ENCODE measurements at regions not wholly inside any gene's neighbourhood (a gene's known extent, or its start where the extent isn't known, plus 50 kb on each side); places are given as distances from the start of the nearest gene placed in this dataset.

DNA sequence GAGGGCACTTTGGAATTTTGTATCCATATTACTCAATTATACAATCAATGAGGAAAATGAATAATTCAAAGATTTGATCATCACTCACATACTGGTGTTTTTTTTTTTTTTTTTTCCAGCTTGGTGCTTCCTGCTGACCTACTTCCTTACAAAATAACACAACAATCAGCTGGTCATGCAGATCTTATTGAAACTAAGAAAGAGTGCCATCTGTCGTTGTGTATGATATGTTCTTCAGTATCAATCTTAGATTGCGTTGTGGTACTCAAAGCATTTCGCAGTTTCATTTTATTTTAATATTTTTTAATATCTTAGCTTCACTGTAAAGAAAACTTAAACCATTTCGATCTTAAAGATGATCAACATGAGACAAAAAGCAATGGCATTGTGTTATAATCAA, 155.6 kb downstream of the OGFRL1 start:
- DNase-seq: no peak

DNA sequence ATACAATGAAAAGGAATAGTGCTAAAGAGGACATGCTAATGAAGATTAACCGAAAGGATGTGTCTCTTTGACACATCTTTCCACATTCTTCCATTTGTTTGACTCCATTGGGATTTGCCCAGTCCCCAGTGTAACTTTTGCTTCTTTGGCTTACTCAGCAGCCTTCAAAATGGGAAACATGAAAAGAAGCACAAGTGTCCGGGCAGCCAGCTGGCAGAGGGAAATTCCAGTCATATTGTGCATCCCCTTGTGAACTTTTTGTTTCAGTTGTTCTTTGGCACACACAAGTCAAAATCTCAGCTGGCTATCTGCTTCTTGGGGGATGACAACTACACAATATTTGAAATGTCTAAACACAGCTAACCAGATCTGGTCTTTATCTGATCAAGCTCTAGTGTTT, 157.4 kb downstream of the OGFRL1 start:
- DNase-seq: no peak

DNA sequence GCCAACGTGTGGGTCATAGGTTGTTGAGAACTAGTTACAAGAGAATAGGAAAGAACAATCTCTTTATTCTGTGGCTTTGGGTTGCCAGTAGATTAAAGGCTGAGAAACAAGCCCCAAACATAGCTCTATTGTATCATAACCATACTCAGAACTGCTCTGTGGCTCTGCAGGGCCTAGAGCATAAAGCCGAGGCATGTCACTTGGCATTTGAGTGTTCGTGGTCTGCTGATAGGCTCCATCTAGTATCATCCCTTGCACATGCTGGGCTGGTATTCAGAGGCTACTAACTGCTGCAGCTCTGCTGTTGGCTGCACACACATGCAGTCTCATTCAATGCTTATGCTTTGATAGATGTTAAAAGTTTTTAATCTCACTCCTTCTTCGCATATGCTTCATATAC, 157.9 kb downstream of the OGFRL1 start:
- no peak for DNase-seq

DNA sequence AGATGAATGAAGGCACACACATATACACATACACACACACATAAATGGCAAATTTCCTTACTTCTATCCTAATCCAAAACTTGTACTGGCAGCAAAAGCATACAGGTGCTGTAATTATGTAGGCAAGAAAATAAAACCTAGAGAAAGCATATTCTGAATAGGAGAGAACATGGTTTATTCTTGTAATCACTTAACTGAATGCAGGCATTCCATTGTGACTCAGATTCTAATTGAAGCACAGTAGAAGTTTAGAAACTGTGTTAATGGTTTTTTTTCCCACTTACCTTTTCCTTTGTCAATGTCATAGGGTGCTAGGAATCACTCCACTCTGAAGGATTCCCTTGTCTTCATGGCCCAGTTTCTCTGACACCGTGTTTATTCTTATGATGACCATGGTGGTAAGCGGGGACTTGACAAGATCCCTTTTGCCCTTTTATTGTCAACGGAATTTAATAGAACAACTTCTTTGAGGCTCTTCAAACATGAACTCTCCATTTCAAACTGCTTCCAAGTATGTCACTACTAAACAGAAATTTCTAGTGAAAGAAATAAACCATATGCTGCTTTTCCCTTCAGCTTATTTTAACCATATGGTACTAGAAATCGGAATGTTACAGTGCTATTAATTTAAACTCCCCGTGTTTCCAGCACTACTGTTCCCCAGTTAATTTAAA, 164.2 kb downstream of the OGFRL1 start:
- DNase-seq: no peak

DNA sequence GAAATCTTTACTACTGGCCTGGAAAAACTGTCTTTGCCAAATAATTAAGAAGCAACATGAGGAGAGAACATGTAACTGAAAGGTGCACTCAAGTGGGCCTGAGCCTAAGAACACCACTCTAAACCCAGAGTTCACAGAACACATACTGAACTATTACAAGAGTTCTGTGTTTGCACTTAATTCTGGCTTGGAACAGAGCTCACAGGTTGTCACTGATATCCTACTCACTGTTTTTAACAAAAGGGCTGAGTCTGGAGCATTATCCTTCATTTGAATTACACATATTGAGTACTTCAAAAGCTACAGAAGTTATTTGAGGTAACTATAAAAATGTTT, 164.7 kb downstream of the OGFRL1 start:
- DNase-seq: no peak

DNA sequence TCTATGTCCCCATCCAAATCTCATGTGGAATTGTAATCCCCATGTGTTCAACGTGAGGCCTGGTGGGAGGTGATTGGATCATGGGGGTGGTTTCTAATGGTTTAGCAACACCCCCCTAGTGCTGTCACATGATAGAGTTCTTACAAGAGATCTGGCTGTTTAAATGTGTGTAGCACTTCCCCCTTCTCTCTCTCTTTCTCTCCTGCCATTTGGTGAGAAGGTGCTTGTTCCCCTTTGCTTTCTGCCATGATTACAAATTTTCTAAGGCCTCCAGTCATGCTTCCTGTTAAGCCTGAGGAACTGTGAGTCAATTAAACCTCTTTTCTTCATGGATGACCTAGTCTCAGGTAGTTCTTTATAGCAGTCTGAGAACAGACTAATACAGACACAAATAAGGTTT, 165.4 kb downstream of the OGFRL1 start:
- DNase-seq: no peak

DNA sequence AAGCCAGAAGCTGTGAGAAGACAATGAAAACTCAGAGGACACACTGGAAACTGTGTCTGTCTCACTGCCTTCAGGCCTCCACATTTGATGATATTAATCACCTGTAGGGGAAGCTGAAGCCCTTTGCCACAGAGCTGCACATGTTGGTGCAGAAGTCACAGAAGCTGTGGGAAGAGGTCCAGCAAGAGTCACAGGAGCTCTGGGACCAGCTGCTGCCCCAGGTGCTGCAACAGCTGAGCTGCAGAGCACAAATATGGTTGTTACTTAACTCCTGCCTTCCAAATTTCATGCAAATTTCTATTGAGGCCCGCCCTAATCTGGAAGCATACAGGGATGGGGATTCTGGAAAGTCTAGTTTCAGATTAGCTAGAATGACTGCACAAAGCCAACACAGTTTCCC, 169.3 kb downstream of the OGFRL1 start:
- no peak for DNase-seq

DNA sequence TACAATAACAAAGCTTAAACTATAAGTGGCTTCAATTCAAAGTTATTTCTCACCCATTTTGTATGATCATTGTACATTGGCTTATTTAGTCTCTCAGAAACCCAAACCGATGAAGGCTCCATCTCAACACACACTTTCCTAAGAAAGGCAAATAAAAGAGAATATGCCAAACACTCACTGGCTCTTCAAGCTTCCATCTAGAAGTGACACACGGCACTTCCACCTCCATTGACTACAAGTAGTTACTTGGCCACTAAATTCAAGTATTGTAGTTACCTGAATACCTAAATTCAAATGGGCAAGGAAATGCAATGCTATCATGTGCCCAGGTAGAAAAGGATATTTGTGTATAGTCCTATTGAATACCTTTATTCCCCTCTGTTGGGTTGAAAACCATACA, 170.6 kb downstream of the OGFRL1 start:
- no peak for DNase-seq

DNA sequence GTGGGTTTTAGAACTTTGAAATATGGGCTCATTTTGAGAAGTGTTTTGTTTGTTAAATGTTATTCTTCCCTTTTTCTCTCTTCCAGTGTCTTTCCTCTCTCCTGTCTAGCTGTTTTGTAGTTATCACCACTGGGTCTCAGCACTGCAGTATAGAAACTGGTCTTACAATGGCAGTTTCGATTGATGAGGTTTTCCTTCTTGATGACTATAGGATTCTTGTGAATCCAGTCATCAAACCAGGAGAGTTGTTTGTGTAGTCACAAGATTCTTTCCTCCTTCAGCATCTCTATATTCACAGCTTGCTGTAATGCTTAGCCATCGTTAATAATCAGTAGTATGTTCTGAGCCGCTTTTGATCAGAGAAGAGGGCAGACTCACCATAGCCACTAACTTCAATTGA, 172.3 kb downstream of the OGFRL1 start:
- no peak for DNase-seq

DNA sequence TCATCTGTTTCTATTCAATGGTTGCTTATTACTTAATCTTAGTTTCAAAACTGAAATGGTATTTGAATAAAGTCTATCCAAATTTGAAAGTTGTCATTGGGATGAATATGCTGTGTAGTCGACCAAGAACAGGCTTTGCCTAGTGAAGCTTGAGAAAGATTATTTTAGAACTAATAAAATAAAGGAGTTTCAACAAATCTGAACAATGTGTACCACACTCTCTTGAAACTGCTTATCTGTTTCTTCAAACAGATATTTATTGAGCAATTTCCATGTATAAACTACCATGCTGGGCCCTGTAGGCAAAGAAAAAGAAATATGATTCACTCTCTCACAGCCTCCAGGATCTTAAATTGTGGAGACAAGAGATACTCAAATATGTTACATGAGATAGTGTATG, 174.4 kb downstream of the OGFRL1 start:
- no peak for DNase-seq

DNA sequence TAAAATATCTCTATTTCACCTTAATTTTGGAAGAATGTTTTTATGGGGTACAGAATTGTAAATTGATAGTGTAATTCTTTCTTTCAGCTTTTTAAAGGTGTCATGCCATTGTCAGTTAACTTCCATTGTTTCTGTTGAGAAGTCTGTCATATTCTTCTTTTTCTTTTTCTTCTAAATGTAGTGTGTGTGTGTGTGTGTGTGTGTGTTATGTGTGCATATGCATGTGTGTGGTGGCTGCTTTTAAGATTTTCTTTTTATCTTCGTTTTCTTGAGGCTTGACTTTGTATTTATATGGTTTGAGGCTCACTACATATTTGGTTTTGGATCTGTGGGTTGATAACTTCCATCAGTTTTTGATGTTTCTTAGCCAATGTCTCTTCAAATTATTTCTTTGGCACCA, 176.5 kb downstream of the OGFRL1 start:
- no peak for DNase-seq

DNA sequence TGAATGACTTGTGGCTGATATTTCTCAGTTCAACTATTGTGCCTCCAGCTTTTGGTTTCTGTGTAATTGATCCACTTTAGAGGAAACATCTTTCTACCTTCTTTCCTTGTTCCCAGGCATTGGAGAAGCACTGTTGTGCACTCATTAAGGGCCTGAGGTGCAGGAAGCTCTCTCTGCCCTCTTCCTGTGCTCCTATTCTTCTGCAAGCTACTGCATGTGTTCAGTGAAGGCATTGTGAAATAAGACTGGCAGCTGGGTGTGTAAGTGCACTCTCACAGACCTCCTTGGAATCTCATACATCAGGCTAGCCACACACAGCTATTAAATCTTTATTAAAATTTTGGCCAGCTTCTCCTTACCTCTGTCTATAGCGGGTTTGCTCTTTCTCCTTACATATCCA, 177.8 kb downstream of the OGFRL1 start:
- no peak for DNase-seq

DNA sequence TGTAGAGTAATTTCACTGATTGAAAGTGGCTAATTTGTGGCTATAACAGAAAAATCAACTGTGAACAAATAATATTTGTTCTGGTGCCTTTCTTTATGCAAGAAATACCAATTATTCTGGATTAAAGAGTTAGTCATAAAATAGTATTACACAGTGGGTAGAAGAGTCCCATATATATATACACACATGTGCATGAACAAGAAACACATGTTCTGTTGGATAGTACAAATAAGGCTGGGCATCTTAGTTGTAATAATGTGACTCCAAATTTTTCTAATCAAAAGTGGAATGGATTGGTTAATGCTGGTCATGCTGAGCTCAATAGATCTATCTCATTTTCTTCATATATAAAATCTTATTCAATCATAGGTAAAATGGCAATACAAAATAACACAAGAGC, 179.4 kb downstream of the OGFRL1 start:
- no peak for DNase-seq

DNA sequence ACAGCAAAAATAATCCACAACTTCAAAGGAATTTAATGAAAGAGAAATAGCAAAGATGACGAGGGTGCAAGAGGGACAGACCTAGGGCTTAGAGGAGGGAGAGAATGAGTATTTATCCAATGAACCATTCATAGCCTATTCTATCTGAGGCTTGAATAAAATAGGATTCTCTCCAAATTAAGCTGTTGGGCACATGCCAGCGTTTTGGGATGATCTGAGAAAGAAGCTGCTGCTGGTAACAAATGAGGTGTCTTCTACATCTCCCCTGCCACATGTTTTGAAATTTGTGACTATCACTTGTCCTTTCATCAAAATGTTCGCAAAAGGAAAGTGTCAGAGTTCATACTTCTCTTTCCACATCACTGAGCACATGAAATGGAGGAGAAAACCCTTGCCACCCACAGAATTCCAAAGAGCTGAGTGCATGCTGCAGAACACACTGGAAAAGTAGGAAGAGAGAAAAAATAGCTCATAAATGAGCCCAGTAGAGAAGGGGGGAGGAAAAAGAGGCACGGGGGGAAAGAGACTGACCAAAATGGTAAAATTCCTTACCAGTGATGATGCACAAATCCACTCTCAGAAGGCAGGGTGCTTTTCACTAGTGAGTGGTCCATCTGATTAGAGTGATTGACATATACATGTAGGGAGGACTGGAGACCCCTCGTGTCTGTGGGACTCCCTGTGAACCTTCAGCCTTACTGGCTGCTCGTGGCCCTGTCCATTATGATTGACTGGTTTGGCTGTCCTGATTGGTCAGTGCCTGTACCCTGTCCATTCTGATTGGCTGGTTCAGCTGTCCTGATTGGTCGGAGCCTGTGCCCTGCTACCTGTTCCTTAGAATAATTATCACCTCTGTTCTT, 180.5 kb downstream of the OGFRL1 start:
- DNase-seq: no peak

DNA sequence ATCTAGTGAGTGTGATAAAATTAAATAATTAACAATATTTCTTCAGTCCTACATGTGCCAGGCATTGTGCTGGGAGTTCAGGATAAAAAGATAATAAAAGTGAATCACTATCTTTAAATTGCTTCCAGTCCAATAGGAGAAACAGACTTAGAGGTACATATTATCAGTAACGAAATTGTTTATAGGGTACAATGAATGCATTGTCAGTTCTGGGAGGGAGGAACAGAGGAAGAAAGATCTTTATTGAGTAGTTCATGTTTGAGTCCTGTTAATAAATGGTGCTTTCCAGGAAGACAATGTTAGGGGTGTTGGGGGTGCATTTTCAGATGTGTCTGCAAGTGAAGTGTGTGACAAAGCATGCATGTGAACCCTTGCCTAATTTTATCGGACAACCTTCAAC, 183.1 kb downstream of the OGFRL1 start:
- no peak for DNase-seq

DNA sequence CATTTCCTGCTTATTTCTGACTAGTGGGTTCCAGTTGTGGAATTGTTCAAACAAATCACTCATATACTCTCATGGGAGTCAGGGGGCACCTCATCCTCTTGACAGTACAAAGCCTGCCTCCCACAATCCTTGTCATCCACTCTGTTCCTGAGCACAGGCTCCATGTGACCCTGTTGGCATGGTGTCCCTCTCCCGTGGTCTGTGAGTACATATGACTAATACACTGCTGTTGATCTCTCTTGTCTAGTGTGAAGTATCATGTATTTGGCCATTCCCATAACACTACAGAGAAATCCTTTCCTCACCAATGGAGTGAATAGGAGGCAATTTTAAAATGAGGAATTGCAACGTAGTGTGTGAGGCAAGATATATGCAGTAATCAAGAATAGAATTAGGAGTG, 185.3 kb downstream of the OGFRL1 start:
- no peak for DNase-seq

DNA sequence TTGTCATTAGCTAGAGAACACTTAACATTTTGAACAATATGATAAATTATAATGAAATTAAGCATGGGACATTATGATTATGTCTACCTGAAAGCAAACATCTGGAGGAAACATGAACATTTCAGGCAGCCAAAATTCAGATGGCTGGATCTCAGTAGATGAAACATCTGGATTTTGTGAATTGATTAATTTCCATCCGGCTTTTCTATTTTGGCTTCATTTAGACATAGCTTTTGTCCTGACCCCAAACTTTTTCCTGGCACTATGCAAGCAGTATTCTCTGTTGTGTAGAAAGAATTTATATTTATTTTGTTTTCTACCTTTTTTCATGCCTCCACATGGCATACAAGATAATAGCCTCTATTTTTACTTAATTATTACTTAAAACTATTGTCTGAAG, 186.3 kb downstream of the OGFRL1 start:
- no peak for DNase-seq

DNA sequence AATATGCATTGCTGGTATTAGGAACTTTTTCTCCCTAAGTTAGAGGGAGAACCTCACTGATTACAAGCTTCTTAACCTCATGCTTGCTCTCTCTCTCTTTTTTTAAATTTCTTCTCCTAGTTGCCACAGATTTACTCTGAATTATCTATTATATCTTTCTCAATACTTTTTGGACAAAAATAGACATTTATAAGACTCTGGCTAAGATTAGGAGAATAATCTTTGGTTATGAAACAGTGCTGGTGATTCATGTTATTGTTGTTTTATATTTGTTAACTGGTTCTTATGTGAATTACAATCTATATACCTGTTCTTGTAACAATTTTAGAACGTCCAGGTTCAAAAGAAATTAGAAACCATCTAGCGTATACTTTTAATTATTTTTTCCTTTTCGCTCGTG, 187.8 kb downstream of the OGFRL1 start:
- no peak for DNase-seq

DNA sequence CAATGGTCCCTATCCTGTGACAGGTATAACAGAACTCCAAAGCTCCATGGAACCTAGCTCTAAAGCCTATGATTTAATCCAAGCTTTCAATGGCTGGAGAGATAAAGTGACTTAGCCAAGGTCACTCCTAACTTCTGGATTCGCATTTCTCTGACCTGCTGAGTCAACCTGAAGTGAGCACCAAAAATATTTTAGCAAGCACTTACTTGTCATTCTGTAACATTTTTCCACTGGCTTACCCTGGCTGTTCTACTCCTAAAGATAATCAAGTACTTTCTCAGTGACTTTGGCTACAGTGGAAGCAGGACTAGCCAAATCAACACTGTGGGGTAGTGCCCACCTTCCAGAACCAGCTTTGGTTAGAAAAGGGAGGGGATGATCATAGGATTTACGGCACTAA, 188.3 kb downstream of the OGFRL1 start:
- no peak for DNase-seq

DNA sequence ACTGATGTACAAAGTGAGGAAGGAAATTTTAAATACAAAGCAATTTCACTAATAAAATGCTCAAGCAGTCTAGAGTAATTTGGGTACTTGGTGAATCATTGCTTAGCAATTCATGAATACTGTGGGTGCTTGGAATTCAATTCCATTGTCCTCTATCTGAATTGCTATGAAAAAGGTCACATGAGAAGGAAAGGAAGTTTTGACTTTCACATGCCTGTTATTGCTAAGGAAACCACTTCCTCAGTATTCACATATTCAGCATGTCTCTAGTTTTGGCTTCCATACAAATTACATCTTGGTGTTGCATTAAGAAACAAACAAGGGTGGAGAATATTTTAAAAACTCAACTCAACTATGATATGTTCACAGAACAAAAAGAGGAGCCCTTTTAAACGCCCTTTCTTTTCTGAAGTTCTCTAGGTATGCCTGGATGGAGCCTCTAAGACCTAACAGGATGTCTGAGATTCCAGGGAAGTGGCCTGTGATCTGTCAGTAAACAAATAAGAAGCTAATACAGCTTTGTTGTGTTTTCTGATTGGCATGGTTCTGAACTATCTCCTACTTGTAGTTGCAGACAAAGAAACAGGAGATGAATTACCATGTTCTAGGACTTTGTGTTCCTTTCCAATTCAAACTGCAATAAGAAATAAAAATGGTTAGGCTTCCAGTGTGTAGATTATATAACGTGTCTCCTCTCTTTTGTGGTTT, 190.4 kb downstream of the OGFRL1 start:
- DNase-seq: no peak

DNA sequence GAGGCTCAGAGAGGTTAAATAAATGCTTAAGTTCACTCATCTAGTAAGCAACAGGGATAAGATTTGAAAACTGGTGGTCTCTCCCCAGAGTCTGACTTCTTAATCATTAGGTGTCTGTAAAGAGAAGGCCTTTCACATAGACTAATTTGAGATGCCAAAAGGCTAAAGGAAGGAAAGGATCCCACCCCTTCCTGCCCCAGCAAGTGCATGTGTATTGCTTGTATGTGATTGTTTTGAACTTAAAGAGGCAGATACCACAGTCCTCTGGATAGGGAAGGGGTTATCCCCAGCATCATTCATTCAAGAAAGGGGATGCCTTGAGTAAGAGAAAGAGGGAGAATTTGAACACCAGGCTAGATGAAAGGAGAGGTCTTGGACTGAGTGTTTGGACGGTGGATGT, 192.0 kb downstream of the OGFRL1 start:
- no peak for DNase-seq

DNA sequence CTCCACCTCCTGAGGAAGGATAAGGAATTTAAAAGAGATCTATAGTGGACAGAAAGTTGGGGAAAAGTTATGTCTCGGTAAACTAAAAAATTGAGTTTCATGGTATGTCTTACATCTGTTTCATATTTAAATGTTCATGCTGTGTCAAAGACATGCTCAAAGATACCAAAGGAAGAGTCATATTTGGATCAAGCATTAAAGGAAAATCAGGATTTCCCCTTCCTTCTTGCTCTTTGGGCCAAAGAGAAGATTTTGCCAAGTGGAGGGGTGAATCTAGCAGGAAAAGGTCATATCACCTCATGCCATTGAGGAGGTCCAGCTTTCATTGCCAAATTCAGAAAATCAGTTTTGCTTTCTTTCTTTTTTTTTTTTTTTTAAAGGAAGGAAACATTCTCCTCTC, 192.4 kb downstream of the OGFRL1 start:
- DNase-seq: no peak

DNA sequence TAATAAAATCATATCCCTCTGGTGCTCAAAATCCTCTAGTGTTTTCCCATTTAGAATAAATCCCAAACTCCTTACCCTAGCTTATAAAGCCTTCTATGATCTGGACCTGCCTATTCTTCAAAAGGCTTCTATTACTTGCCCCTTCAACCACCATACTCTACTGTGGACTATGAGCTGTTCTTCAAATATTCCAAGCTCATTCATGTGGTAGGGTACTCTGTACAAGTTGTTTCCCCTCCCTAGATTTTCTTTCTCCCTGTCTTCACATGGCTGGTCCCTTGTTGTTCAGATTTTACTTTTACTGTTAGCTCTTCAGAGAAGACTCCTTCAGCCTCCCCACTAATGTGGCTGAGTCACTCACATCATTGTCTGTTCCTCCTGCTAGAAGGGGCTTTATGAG, 193.2 kb downstream of the OGFRL1 start:
- DNase-seq: no peak

DNA sequence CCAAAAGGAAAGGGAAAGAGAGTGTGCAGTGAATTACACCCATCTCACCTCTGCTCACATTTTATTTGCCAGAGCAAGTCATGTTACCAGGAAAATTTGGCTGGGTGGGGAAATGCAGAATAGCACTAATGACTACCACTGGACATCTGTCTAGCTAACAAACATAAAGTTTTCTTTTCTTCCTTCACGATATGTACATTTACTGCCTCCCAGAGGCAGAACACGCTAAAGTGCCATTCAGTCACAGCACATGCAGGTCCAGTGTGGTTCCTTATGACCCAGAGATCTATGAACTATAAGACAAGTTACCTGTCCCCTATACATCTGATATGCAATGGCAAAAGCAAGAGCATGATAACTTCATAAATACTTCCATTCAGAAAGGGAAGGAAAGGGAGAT, 194.1 kb downstream of the OGFRL1 start:
- DNase-seq: no peak

All from NCI-H1105 (cell line).